GM12875 (cell line): ENCODE measurements at regions not wholly inside any gene's neighbourhood (a gene's known extent, or its start where the extent isn't known, plus 50 kb on each side); places are given as distances from the start of the nearest gene placed in this dataset.
A peak's percentile ranks its signal among the peaks of the same experiment; 100 is the strongest.

ENCODE experiments used
- H3K4me3 ChIP-seq: one replicate; pipeline ENCODE4 v1.5.1; 2011; ENCODE audit warnings: low read depth, low read length, control low read depth
- CTCF ChIP-seq: IDR thresholded peaks from 2 replicates; pipeline ENCODE4 v1.5.1; 2011; ENCODE audit warnings: low read depth, mild to moderate bottlenecking, control low read depth, inconsistent platforms, low read length, moderate library complexity, borderline replicate concordance; ENCODE audit not compliant: insufficient read depth

- no peak overlapping the region for H3K4me3 ChIP-seq
- TF ChIP-seq CTCF: no peak
These were observed 58.6 kb upstream of the KLHL29 start for GRCh38 chr2:23326330-23326729.

GRCh38 chr2:23327416-23327815 is 57.6 kb upstream of the KLHL29 start:
- TF ChIP-seq CTCF: no peak

GRCh38 chr2:23327887-23328286 is 57.1 kb upstream of the KLHL29 start:
- TF ChIP-seq CTCF: no peak
- no peak overlapping the region for H3K4me3 ChIP-seq

More at GRCh38 chr2:23327416-23327815, 57.6 kb upstream of the KLHL29 start:
- no peak overlapping the region for H3K4me3 ChIP-seq

GRCh38 chr2:23330214-23330613 is 54.8 kb upstream of the KLHL29 start:
- peak; percentile 68 for TF ChIP-seq CTCF
- no peak overlapping the region for H3K4me3 ChIP-seq
